Sigmoid colon (tissue), 4 donors: ENCODE measurements at regions not wholly inside any gene's neighbourhood (a gene's known extent, or its start where the extent isn't known, plus 50 kb on each side); places are given as distances from the start of the nearest gene placed in this dataset.

ENCODE experiments used
- POLR2A ChIP-seq, 2 donors: fragments of 450-650 bp; IDR thresholded peaks; one replicate each; pipeline ENCODE4 v1.6.1; 2016; ENCODE audit warnings: antibody characterized with exemption in 2 of 2, mild to moderate bottlenecking in 2 of 2, moderate library complexity in 2 of 2
- POLR2AphosphoS5 ChIP-seq, 4 donors: sonication (generic); formaldehyde crosslinking; IDR thresholded peaks; one replicate each; pipeline ENCODE4 v1.6.1; 2017; ENCODE audit warnings: antibody characterized with exemption in 4 of 4
- TF ChIP-seq, protein P1 (sequence below), 4 experiments: fragments of 450-650 bp in 3 of 4; fragments of 200-600 bp in 1 of 4; IDR thresholded peaks; one replicate each; pipeline ENCODE4 v1.5.1; 2016 to 2019; ENCODE audit warnings: antibody characterized with exemption in 4 of 4, mild to moderate bottlenecking in 3 of 4, moderate library complexity in 2 of 4

- TF ChIP-seq, protein P1, sequence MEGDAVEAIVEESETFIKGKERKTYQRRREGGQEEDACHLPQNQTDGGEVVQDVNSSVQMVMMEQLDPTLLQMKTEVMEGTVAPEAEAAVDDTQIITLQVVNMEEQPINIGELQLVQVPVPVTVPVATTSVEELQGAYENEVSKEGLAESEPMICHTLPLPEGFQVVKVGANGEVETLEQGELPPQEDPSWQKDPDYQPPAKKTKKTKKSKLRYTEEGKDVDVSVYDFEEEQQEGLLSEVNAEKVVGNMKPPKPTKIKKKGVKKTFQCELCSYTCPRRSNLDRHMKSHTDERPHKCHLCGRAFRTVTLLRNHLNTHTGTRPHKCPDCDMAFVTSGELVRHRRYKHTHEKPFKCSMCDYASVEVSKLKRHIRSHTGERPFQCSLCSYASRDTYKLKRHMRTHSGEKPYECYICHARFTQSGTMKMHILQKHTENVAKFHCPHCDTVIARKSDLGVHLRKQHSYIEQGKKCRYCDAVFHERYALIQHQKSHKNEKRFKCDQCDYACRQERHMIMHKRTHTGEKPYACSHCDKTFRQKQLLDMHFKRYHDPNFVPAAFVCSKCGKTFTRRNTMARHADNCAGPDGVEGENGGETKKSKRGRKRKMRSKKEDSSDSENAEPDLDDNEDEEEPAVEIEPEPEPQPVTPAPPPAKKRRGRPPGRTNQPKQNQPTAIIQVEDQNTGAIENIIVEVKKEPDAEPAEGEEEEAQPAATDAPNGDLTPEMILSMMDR (IDR thresholded peaks at IDR 0.05), result no peak
- TF ChIP-seq POLR2A (IDR thresholded peaks at IDR 0.05) (no peak), POLR2AphosphoS5 (IDR thresholded peaks at IDR 0.05) (no peak)
These were observed 63.0 kb upstream of the TCL1A start for GRCh38 chr14:95776798-95777534.
